HCT116 (cell line): ENCODE measurements at regions not wholly inside any gene's neighbourhood (a gene's known extent, or its start where the extent isn't known, plus 50 kb on each side); places are given as distances from the start of the nearest gene placed in this dataset.

Experiments used
- ATAC-seq: fragments of 200-7000 bp; cut with Tn5 transposase; 2 replicates; pipeline ENCODE4 v1.9.1; 2020; ENCODE audit warnings: mild to moderate bottlenecking, moderate library complexity
- BruUV-seq: library from RNA; stranded (reverse); fragments of 400-500 nt; replicated peaks from 2 replicates; lab custom pipeline; 2021; lab: Mats Ljungman, UMichigan
- CTCF ChIA-PET: fragments of 300-600 bp; sonication (Branson Sonifier 250); formaldehyde crosslinking; loops from one replicate; lab custom pipeline; 2021; ENCODE audit warnings: antibody characterized with exemption; lab: Charles Lee
- POLR2A ChIA-PET: fragments of 300-600, 350-600 bp; sonication (Branson Sonifier 250); formaldehyde crosslinking; loops from one replicate; lab custom pipeline; 2021; ENCODE audit warnings: antibody characterized with exemption; lab: Charles Lee
- RAD21 ChIA-PET, 2 experiments: fragments of 300-600 bp; sonication (Branson Sonifier 250); formaldehyde crosslinking; loops; one replicate each; lab custom pipeline; 2023; ENCODE audit warnings: low total read pairs in 2 of 2; ENCODE audit not compliant: uncharacterized antibody in 2 of 2, unreplicated experiment in 2 of 2, low non-redundant PET in 1 of 2; lab: Charles Lee
- DNase-seq: peaks from one replicate; pipeline ENCODE4 v3.0.0-alpha.2; 2010; ENCODE audit warnings: low read depth, low spot score
- H2AFZ ChIP-seq: fragments of 200-600 bp; shearing (Covaris generic), sonication (generic); 2 replicates; pipeline ENCODE4 v1.6.1; 2017; ENCODE audit warnings: low read depth, mixed run types, mixed read lengths, antibody characterized with exemption, low read length; ENCODE audit not compliant: poor library complexity, severe bottlenecking
- H3K27ac ChIP-seq: 2 replicates; pipeline ENCODE4 v1.5.1; 2012; ENCODE audit warnings: low read depth, low read length
- H3K27me3 ChIP-seq: fragments of 200-600 bp; sonication (generic); 2 replicates; pipeline ENCODE4 v1.6.1; 2016; ENCODE audit warnings: mixed run types, low read length, mixed read lengths; ENCODE audit not compliant: insufficient read depth
- H3K36me3 ChIP-seq, 2 experiments: fragments of 200-500 bp in 1 of 2; fragments of 200-600 bp in 1 of 2; sonication (Bioruptor generic) in 1 of 2; sonication (generic) in 1 of 2; 2 replicates each; pipeline versions ENCODE4 v1.5.1 to v1.6.1; 2014 to 2016; ENCODE audit warnings: low read length in 2 of 2, inconsistent platforms in 1 of 2, mixed read lengths in 1 of 2, mixed run types in 1 of 2; ENCODE audit not compliant: insufficient read depth in 2 of 2, control insufficient read depth in 1 of 2
- H3K4me1 ChIP-seq, 2 experiments: fragments of 200-600 bp in 1 of 2; sonication (generic) in 1 of 2; 2 replicates each; pipeline versions ENCODE4 v1.5.1 to v1.6.1; 2012 to 2017; ENCODE audit warnings: low read length in 2 of 2, inconsistent platforms in 1 of 2, mild to moderate bottlenecking in 1 of 2, mixed read lengths in 1 of 2, mixed run types in 1 of 2, moderate library complexity in 1 of 2; ENCODE audit not compliant: insufficient read depth in 2 of 2, control insufficient read depth in 1 of 2
- H3K4me2 ChIP-seq: fragments of 200-600 bp; sonication (generic); 2 replicates; pipeline ENCODE4 v1.6.1; 2017; ENCODE audit warnings: mixed run types, low read length, mixed read lengths
- H3K4me3 ChIP-seq, 2 experiments: fragments of 200-600 bp in 1 of 2; sonication (generic) in 1 of 2; replicated peaks in 1 of 2; 2 replicates each; pipeline ENCODE4 v1.5.1; 2011 to 2016; ENCODE audit warnings: low read length in 2 of 2, control low read depth in 1 of 2, low read depth in 1 of 2, mild to moderate bottlenecking in 1 of 2, mixed read lengths in 1 of 2, mixed run types in 1 of 2
- H3K79me2 ChIP-seq: fragments of 200-600 bp; sonication (generic); 2 replicates; pipeline ENCODE4 v1.6.1; 2017; ENCODE audit warnings: mild to moderate bottlenecking, mixed run types, low read length, moderate library complexity, mixed read lengths; ENCODE audit not compliant: insufficient read depth
- H3K9ac ChIP-seq: fragments of 200-600 bp; sonication (generic); 2 replicates; pipeline ENCODE4 v1.6.1; 2016; ENCODE audit warnings: low read length, mixed read lengths
- H3K9me2 ChIP-seq: fragments of 200-600 bp; sonication (generic), shearing (Covaris generic); 2 replicates; pipeline ENCODE4 v1.6.1; 2017; ENCODE audit warnings: mixed run types, mild to moderate bottlenecking, moderate library complexity; ENCODE audit not compliant: insufficient read depth
- H3K9me3 ChIP-seq, 2 experiments: fragments of 200-500 bp in 1 of 2; fragments of 200-600 bp in 1 of 2; sonication (Bioruptor generic) in 1 of 2; sonication (generic) in 1 of 2; 2 replicates each; pipeline ENCODE4 v1.6.1; 2014 to 2017; ENCODE audit warnings: low read length in 2 of 2, mixed read lengths in 2 of 2, inconsistent platforms in 1 of 2, low read depth in 1 of 2, mild to moderate bottlenecking in 1 of 2, mixed run types in 1 of 2, moderate library complexity in 1 of 2; ENCODE audit not compliant: control insufficient read depth in 1 of 2, insufficient read depth in 1 of 2
- H4K20me1 ChIP-seq: fragments of 200-600 bp; sonication (generic), shearing (Covaris generic); 2 replicates; pipeline ENCODE4 v1.6.1; 2017; ENCODE audit warnings: mixed run types, mild to moderate bottlenecking, moderate library complexity; ENCODE audit not compliant: insufficient read depth
- CEBPB ChIP-seq: IDR thresholded peaks from 2 replicates; pipeline ENCODE4 v1.6.1; 2012; ENCODE audit warnings: low read depth
- EGR1 ChIP-seq: IDR thresholded peaks from 2 replicates; pipeline ENCODE4 v1.6.1; 2012; ENCODE audit warnings: low read depth
- ELF1 ChIP-seq: IDR thresholded peaks from 2 replicates; pipeline ENCODE4 v1.6.1; 2012; ENCODE audit warnings: low read depth, borderline replicate concordance
- EZH2 ChIP-seq: fragments of 200-600 bp; sonication (generic); IDR thresholded peaks from 2 replicates; pipeline ENCODE4 v1.6.1; 2017; ENCODE audit warnings: antibody characterized with exemption, mixed run types
- EZH2phosphoT487 ChIP-seq: fragments of 200-600 bp; IDR thresholded peaks from 2 replicates; pipeline ENCODE4 v1.6.1; 2018; ENCODE audit warnings: antibody characterized with exemption, borderline replicate concordance
- FOSL1 ChIP-seq: IDR thresholded peaks from 2 replicates; pipeline ENCODE4 v1.6.1; 2012; ENCODE audit warnings: low read depth
- JUND ChIP-seq: IDR thresholded peaks from 2 replicates; pipeline ENCODE4 v1.6.1; 2012
- POLR2A ChIP-seq: IDR thresholded peaks from 2 replicates; pipeline ENCODE4 v1.7.0; 2011; ENCODE audit warnings: borderline replicate concordance; ENCODE audit not compliant: insufficient read depth, insufficient read length; ENCODE audit errors: extremely low read depth
- RAD21 ChIP-seq: IDR thresholded peaks from 2 replicates; pipeline ENCODE4 v1.6.1; 2012; ENCODE audit warnings: low read depth, mild to moderate bottlenecking
- REST ChIP-seq: IDR thresholded peaks from 2 replicates; pipeline ENCODE4 v1.6.1; 2012; ENCODE audit warnings: low read depth
- SIN3A ChIP-seq: IDR thresholded peaks from 2 replicates; pipeline ENCODE4 v1.6.1; 2012; ENCODE audit warnings: low read depth
- SP1 ChIP-seq: IDR thresholded peaks from 2 replicates; pipeline ENCODE4 v1.6.1; 2012; ENCODE audit warnings: low read depth
- TCF7L2 ChIP-seq: IDR thresholded peaks from 2 replicates; pipeline ENCODE4 v1.7.0; 2011; ENCODE audit warnings: borderline replicate concordance, inconsistent platforms; ENCODE audit not compliant: insufficient read depth, insufficient read length; ENCODE audit errors: extremely low read depth
- ZFX ChIP-seq: fragments of 450-650 bp; IDR thresholded peaks from 2 replicates; pipeline ENCODE4 v1.6.1; 2017
- ZNF274 ChIP-seq: fragments of 200-500 bp; sonication (Bioruptor generic); IDR thresholded peaks from 2 replicates; pipeline ENCODE4 v1.6.1; 2014; ENCODE audit warnings: mild to moderate bottlenecking, low read depth, low read length, inconsistent platforms
- intact Hi-C: fragments of 100-400 bp; cut with micrococcal nuclease; formaldehyde crosslinking; loops from 2 replicates; pipeline ENCODE4 v1.10.0; 2022
- TF ChIP-seq, protein P1 (sequence below): IDR thresholded peaks from 2 replicates; pipeline ENCODE4 v1.6.1; 2012

- ChIA-PET POLR2A (no interaction called here), CTCF (no interaction called here), RAD21 (no interaction called here)
- ATAC-seq (no peak), DNase-seq (no peak)
- H3K27ac ChIP-seq: no peak overlapping the region
- BruUV-seq: no TSS peak
- H3K9me3 ChIP-seq: no peaks in the 10 kb centered on the region
- peaks cover 11% of the 10 kb centered on the region; the same call in 1 of the 2 replicates for H3K27me3 ChIP-seq
- H3K9me2 ChIP-seq: no peaks in the 10 kb centered on the region
- no peak overlapping the region for H3K4me3 ChIP-seq
- no peak overlapping the region for H3K9ac ChIP-seq
- no peaks in the 10 kb centered on the region for H3K36me3 ChIP-seq
- no peak overlapping the region for H3K4me2 ChIP-seq
- no peak overlapping the region for H2AFZ ChIP-seq
- TF ChIP-seq ZNF274 (no peak), EZH2phosphoT487 (no peak), RAD21 (no peak), SP1 (no peak)
- TF ChIP-seq, protein P1, sequence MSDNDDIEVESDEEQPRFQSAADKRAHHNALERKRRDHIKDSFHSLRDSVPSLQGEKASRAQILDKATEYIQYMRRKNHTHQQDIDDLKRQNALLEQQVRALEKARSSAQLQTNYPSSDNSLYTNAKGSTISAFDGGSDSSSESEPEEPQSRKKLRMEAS: no peak
- no peaks in the 10 kb centered on the region for H3K79me2 ChIP-seq
- intact Hi-C loops: no loop called here
- H4K20me1 ChIP-seq: no peaks in the 10 kb centered on the region
- no peaks in the 10 kb centered on the region for H3K4me1 ChIP-seq
Observed at GRCh38 chr3:180093535-180093934, 56.8 kb upstream of the PEX5L start.

GRCh38 chr3:180097626-180098025, 60.9 kb upstream of the PEX5L start:
- H3K4me2 ChIP-seq: no peak overlapping the region
- H3K4me3 ChIP-seq: no peak overlapping the region
- H3K27me3 ChIP-seq: peaks cover 36% of the 10 kb centered on the region
- H3K79me2 ChIP-seq: no peaks in the 10 kb centered on the region
- H3K4me1 ChIP-seq: no peaks in the 10 kb centered on the region
- ChIA-PET RAD21 (no interaction called here), CTCF (no interaction called here), POLR2A (no interaction called here)
- TF ChIP-seq EGR1 (no peak), JUND (no peak), REST (no peak), ZNF274 (no peak), ZFX (no peak), TCF7L2 (no peak), CEBPB (no peak), RAD21 (no peak), SIN3A (no peak), ELF1 (no peak), POLR2A (no peak), FOSL1 (no peak), EZH2 (no peak)
- TF ChIP-seq, protein P1: no peak
- no peak overlapping the region for H2AFZ ChIP-seq
- BruUV-seq: no TSS peak
- no peak overlapping the region for H3K27ac ChIP-seq
- H3K36me3 ChIP-seq: no peaks in the 10 kb centered on the region
- no peaks in the 10 kb centered on the region for H3K9me3 ChIP-seq
- intact Hi-C loops: no loop called here
- H4K20me1 ChIP-seq: no peaks in the 10 kb centered on the region
- no peak overlapping the region for H3K9ac ChIP-seq
- H3K9me2 ChIP-seq: no peaks in the 10 kb centered on the region
- DNase-seq (no peak), ATAC-seq (no peak)
